ENCODE measurements at regions not wholly inside any gene's neighbourhood (a gene's known extent, or its start where the extent isn't known, plus 50 kb on each side); places are given as distances from the start of the nearest gene placed in this dataset. TPM values are rescaled to one million over a fixed set of nuclear protein-coding genes. Genes with fewer than 3 reads are reported as not detected.

Small RNAs in the stretch of these regions (small RNA-seq; reads per million reads assigned to genes)
- gene AL355376.1: not detected
- not detected for gene AL355376.2
- not detected for gene RNA5SP308
- not detected for gene RNU6-270P

Data from urinary bladder (tissue), 1 donor.